Endodermal cell (in vitro differentiated cells): ENCODE measurements at regions not wholly inside any gene's neighbourhood (a gene's known extent, or its start where the extent isn't known, plus 50 kb on each side); places are given as distances from the start of the nearest gene placed in this dataset.

Experiments used
- DNase-seq: peaks from one replicate; pipeline ENCODE4 v3.0.0-alpha.2; 2017
- H3K27ac ChIP-seq: 2 replicates; pipeline ENCODE4 v1.5.1; 2013; ENCODE audit warnings: mild to moderate bottlenecking, low read depth, low read length, moderate library complexity
- H3K27me3 ChIP-seq: 2 replicates; pipeline ENCODE4 v1.6.1; 2013; ENCODE audit warnings: mild to moderate bottlenecking, low read length, moderate library complexity; ENCODE audit not compliant: insufficient read depth, control insufficient read depth, poor library complexity, severe bottlenecking
- H3K36me3 ChIP-seq: 2 replicates; pipeline ENCODE4 v1.7.0; 2013; ENCODE audit warnings: mild to moderate bottlenecking, low read length, moderate library complexity; ENCODE audit not compliant: control insufficient read depth, insufficient read depth
- H3K4me1 ChIP-seq: one replicate; pipeline ENCODE4 v1.7.0; 2013; ENCODE audit warnings: low read length; ENCODE audit not compliant: control insufficient read depth, insufficient read depth
- H3K4me3 ChIP-seq: 2 replicates; pipeline ENCODE4 v1.5.1; 2013; ENCODE audit warnings: mild to moderate bottlenecking, low read length, moderate library complexity
- H3K9ac ChIP-seq: 2 replicates; pipeline ENCODE4 v1.6.1; 2013; ENCODE audit warnings: mild to moderate bottlenecking, low read length, moderate library complexity; ENCODE audit not compliant: poor library complexity, severe bottlenecking; ENCODE audit errors: extremely low read depth
- H3K9me3 ChIP-seq: 2 replicates; pipeline ENCODE4 v1.6.1; 2013; ENCODE audit warnings: mild to moderate bottlenecking, low read length, moderate library complexity; ENCODE audit not compliant: control insufficient read depth
- H3K27ac Mint-ChIP-seq: 2 replicates; pipeline ENCODE4 v1.8.0; 2020; ENCODE audit warnings: mixed read lengths
- H3K27me3 Mint-ChIP-seq: 2 replicates; pipeline ENCODE4 v1.8.0; 2021; ENCODE audit warnings: mild to moderate bottlenecking, mixed read lengths; ENCODE audit not compliant: insufficient read depth
- H3K36me3 Mint-ChIP-seq: 2 replicates; pipeline ENCODE4 v1.8.0; 2020; ENCODE audit warnings: low read depth, mixed read lengths
- H3K4me1 Mint-ChIP-seq: 2 replicates; pipeline ENCODE4 v1.8.0; 2020; ENCODE audit warnings: mixed read lengths
- H3K4me3 Mint-ChIP-seq: 2 replicates; pipeline ENCODE4 v1.8.0; 2020; ENCODE audit warnings: mild to moderate bottlenecking, moderate library complexity, mixed read lengths
- H3K9me3 Mint-ChIP-seq: 2 replicates; pipeline ENCODE4 v1.8.0; 2020; ENCODE audit warnings: mild to moderate bottlenecking, mixed read lengths
- CTCF ChIP-seq: fragments of 200-600 bp; sonication (generic); conservative IDR thresholded peaks from 2 replicates; pipeline ENCODE4 v1.5.0; 2021; ENCODE audit warnings: antibody characterized with exemption, mild to moderate bottlenecking
- WGBS, 2 experiments: methylation state at CpG; one replicate each; pipeline versions ENCODE4 v1.1.5 to v1.1.7; 2013; ENCODE audit warnings: missing lambda C conversion rate in 2 of 2, mixed read lengths in 1 of 2; ENCODE audit not compliant: insufficient coverage in 1 of 2, insufficient read length in 1 of 2; 5-methylcytosine and 5-hydroxymethylcytosine counted together

DNA sequence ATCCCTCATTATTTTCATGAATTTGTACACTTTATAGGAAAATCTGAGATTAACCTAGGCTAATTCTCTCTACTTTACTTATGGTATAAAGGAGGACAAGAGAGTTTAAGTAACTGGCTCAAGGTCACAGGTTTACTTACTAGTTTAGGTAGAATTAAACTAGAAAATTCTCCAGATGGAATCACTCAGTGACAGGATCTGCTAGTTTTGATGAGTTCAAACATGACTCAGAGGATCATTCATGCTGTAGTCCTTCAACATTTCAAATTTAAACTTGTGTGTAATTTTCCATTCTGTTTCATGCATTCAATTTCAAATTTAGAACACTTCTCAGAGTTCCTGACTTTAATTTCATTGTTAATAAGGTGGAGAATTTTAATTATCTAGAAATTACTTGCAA lies 485.7 kb upstream of the TUSC1 start:
- H3K4me3 Mint-ChIP-seq, result no peak overlapping the region
- H3K9me3 Mint-ChIP-seq, result no peaks in the 10 kb centered on the region
- Histone ChIP-seq H3K36me3 (no peaks in the 10 kb centered on the region), H3K27me3 (no peaks in the 10 kb centered on the region), H3K9me3 (no peaks in the 10 kb centered on the region), H3K9ac (no peak overlapping the region), H3K4me3 (no peak overlapping the region), H3K4me1 (no peaks in the 10 kb centered on the region), H3K27ac (no peak overlapping the region)
- H3K27me3 Mint-ChIP-seq, result no peaks in the 10 kb centered on the region
- H3K36me3 Mint-ChIP-seq, result no peaks in the 10 kb centered on the region
- no peak for DNase-seq
- no peak for TF ChIP-seq CTCF
- H3K27ac Mint-ChIP-seq, result no peak overlapping the region
- H3K4me1 Mint-ChIP-seq, result no peaks in the 10 kb centered on the region

- H3K9ac ChIP-seq, result no peak overlapping the region
- H3K27me3 ChIP-seq, result no peaks in the 10 kb centered on the region
- no peak overlapping the region for H3K4me3 ChIP-seq
- no peak for DNase-seq
- Mint-ChIP-seq H3K4me1 (no peaks in the 10 kb centered on the region), H3K27ac (no peak overlapping the region), H3K27me3 (no peaks in the 10 kb centered on the region), H3K9me3 (no peaks in the 10 kb centered on the region), H3K4me3 (no peak overlapping the region), H3K36me3 (no peaks in the 10 kb centered on the region)
- 90 to 92% methylated on average over 2 of the region's 2 CpGs for WGBS, 2 experiments
- H3K27ac ChIP-seq, result no peak overlapping the region
- no peak for TF ChIP-seq CTCF
- no peaks in the 10 kb centered on the region for H3K9me3 ChIP-seq
- H3K4me1 ChIP-seq, result no peaks in the 10 kb centered on the region
- H3K36me3 ChIP-seq, result no peaks in the 10 kb centered on the region
Observed at GRCh38 chr9:26159575-26160392, 481.5 kb upstream of the TUSC1 start.

GRCh38 chr9:26158631-26159150 lies 480.4 kb upstream of the TUSC1 start:
- Histone ChIP-seq H3K36me3 (no peaks in the 10 kb centered on the region), H3K9ac (no peak overlapping the region), H3K27me3 (no peaks in the 10 kb centered on the region), H3K4me3 (no peak overlapping the region), H3K27ac (no peak overlapping the region), H3K9me3 (no peaks in the 10 kb centered on the region), H3K4me1 (peaks cover 3% of the 10 kb centered on the region)
- no peak overlapping the region for H3K4me3 Mint-ChIP-seq
- H3K4me1 Mint-ChIP-seq, result no peaks in the 10 kb centered on the region
- no peaks in the 10 kb centered on the region for H3K9me3 Mint-ChIP-seq
- no peak for TF ChIP-seq CTCF
- no peaks in the 10 kb centered on the region for H3K36me3 Mint-ChIP-seq
- no peaks in the 10 kb centered on the region for H3K27me3 Mint-ChIP-seq
- WGBS, 2 experiments, result 89 to 92% methylated on average over 4 of the region's 4 CpGs
- H3K27ac Mint-ChIP-seq, result no peak overlapping the region
- DNase-seq, result no peak
